ENCODE measurements at regions not wholly inside any gene's neighbourhood (a gene's known extent, or its start where the extent isn't known, plus 50 kb on each side); places are given as distances from the start of the nearest gene placed in this dataset.

GRCh38 chr9:107397076-107398044 is 92.2 kb downstream of the KLF4 start:
- no peak for TF ChIP-seq CTCF (IDR thresholded peaks at IDR 0.05)
- Histone ChIP-seq H3K9ac (ENCODE audit: insufficient read depth, low read length, poor library complexity, severe bottlenecking) (no peak overlapping the region), H3K27me3 (ENCODE audit: control insufficient read depth in 2 of 2, insufficient read depth in 2 of 2, low read length in 2 of 2) (no peaks in the 10 kb centered on the region), H3K79me2 (ENCODE audit: insufficient read depth, low read length) (no peaks in the 10 kb centered on the region), H3K27ac (ENCODE audit: low read depth in 1 of 2, low read length in 2 of 2) (no peak overlapping the region), H3K4me2 (replicated peaks; ENCODE audit: extremely low read depth, low read length, poor library complexity, severe bottlenecking) (no peak overlapping the region), H3K36me3 (replicated peaks in 1 of 2; ENCODE audit: control insufficient read depth in 1 of 2, insufficient read depth in 2 of 2, low read length in 2 of 2) (no peaks in the 10 kb centered on the region), H4K20me1 (ENCODE audit: insufficient read depth, low read length) (no peaks in the 10 kb centered on the region), H3K4me1 (ENCODE audit: control insufficient read depth in 1 of 2, insufficient read depth in 2 of 2, low read length in 2 of 2) (no peaks in the 10 kb centered on the region), H3K4me3 (replicated peaks in 1 of 3; ENCODE audit: low read depth in 2 of 3, low read length in 3 of 3) (no peak overlapping the region), H2AFZ (ENCODE audit: insufficient read depth, low read depth, low read length, poor library complexity, severe bottlenecking) (no peak overlapping the region), H3K9me3 (replicated peaks in 1 of 2; ENCODE audit: control insufficient read depth in 1 of 2, insufficient read depth in 1 of 2, low read length in 2 of 2) (no peaks in the 10 kb centered on the region)
- WGBS (ENCODE audit: insufficient coverage) = 71% methylated on average over 1 of the region's 12 CpGs
- H3K36me3 Mint-ChIP-seq = no peaks in the 10 kb centered on the region
- H3K9me3 Mint-ChIP-seq = peaks cover 0 to 12% (median 0%) of the 10 kb centered on the region in 7 donors
- intact Hi-C loops (cut with micrococcal nuclease) = no loop called here
- H3K4me1 Mint-ChIP-seq = peaks cover 6% of the 10 kb centered on the region
- peak overlapping the region in 1 of 7 donors; percentile 6 for H3K27ac Mint-ChIP-seq
- no peak for DNase-seq
- no peak overlapping the region for H3K4me3 Mint-ChIP-seq
- peaks cover 1 to 6% (median 5%) of the 10 kb centered on the region in 3 donors for H3K27me3 Mint-ChIP-seq (ENCODE audit: low read depth in 3 of 3)

- Histone ChIP-seq H3K4me2 (replicated peaks; ENCODE audit: extremely low read depth, low read length, poor library complexity, severe bottlenecking) (no peak overlapping the region), H3K27me3 (ENCODE audit: control insufficient read depth in 2 of 2, insufficient read depth in 2 of 2, low read length in 2 of 2) (no peaks in the 10 kb centered on the region), H3K27ac (ENCODE audit: low read depth in 1 of 2, low read length in 2 of 2) (no peak overlapping the region), H3K36me3 (replicated peaks in 1 of 2; ENCODE audit: control insufficient read depth in 1 of 2, insufficient read depth in 2 of 2, low read length in 2 of 2) (no peaks in the 10 kb centered on the region), H2AFZ (ENCODE audit: insufficient read depth, low read depth, low read length, poor library complexity, severe bottlenecking) (no peak overlapping the region), H3K4me1 (ENCODE audit: control insufficient read depth in 1 of 2, insufficient read depth in 2 of 2, low read length in 2 of 2) (no peaks in the 10 kb centered on the region), H4K20me1 (ENCODE audit: insufficient read depth, low read length) (no peaks in the 10 kb centered on the region), H3K4me3 (replicated peaks in 1 of 3; ENCODE audit: low read depth in 2 of 3, low read length in 3 of 3) (no peak overlapping the region), H3K9ac (ENCODE audit: insufficient read depth, low read length, poor library complexity, severe bottlenecking) (no peak overlapping the region), H3K79me2 (ENCODE audit: insufficient read depth, low read length) (no peaks in the 10 kb centered on the region), H3K9me3 (replicated peaks in 1 of 2; ENCODE audit: control insufficient read depth in 1 of 2, insufficient read depth in 1 of 2, low read length in 2 of 2) (no peaks in the 10 kb centered on the region)
- DNase-seq = no peak
- Mint-ChIP-seq H3K36me3 (no peaks in the 10 kb centered on the region), H3K27me3 (ENCODE audit: low read depth in 3 of 3) (peaks cover 0 to 4% (median 1%) of the 10 kb centered on the region in 3 donors), H3K4me3 (no peak overlapping the region), H3K27ac (no peak overlapping the region), H3K9me3 (peaks cover 0 to 2% (median 0%) of the 10 kb centered on the region in 7 donors), H3K4me1 (peaks cover 6% of the 10 kb centered on the region)
- TF ChIP-seq CTCF (IDR thresholded peaks at IDR 0.05) = no peak
- 82% methylated on average over 2 of the region's 5 CpGs for WGBS (ENCODE audit: insufficient coverage)
- intact Hi-C loops (cut with micrococcal nuclease) = no loop called here
These were observed 95.3 kb downstream of the KLF4 start for GRCh38 chr9:107394264-107394663.

Data from CD14-positive monocyte (primary cell).